Mesenchymal stem cell (in vitro differentiated cells and primary cell): ENCODE measurements at regions not wholly inside any gene's neighbourhood (a gene's known extent, or its start where the extent isn't known, plus 50 kb on each side); places are given as distances from the start of the nearest gene placed in this dataset.
"Not testable (repeated sequence)": the region's sequence is repeated elsewhere in the genome, so short reads cannot be mapped to it uniquely, and the experiment has no call there.

Source experiments
- DNase-seq: peaks from one replicate; pipeline ENCODE4 v3.0.0-alpha.2; 2013
- H2AFZ ChIP-seq: one replicate; pipeline ENCODE4 v1.6.1; 2013; ENCODE audit warnings: low read depth, mild to moderate bottlenecking, control low read depth, inconsistent platforms, low read length, moderate library complexity
- H2AK5ac ChIP-seq: 2 replicates; pipeline ENCODE4 v1.6.1; 2013; ENCODE audit warnings: low read length, moderate library complexity, mild to moderate bottlenecking, inconsistent platforms; ENCODE audit not compliant: severe bottlenecking
- H2BK120ac ChIP-seq: one replicate; pipeline ENCODE4 v1.6.1; 2013; ENCODE audit warnings: low read depth, mild to moderate bottlenecking, inconsistent platforms, low read length, moderate library complexity
- H2BK12ac ChIP-seq, 2 experiments: one replicate each; pipeline ENCODE4 v1.6.1; 2013; ENCODE audit warnings: inconsistent platforms in 2 of 2, low read length in 2 of 2, mild to moderate bottlenecking in 2 of 2, moderate library complexity in 2 of 2, control low read depth in 1 of 2
- H2BK15ac ChIP-seq: one replicate; pipeline ENCODE4 v1.6.1; 2013; ENCODE audit warnings: mild to moderate bottlenecking, low read depth, inconsistent platforms; ENCODE audit not compliant: poor library complexity, severe bottlenecking
- H2BK5ac ChIP-seq: 2 replicates; pipeline ENCODE4 v1.6.1; 2013; ENCODE audit warnings: low read depth, mild to moderate bottlenecking, low read length, control low read depth, inconsistent platforms; ENCODE audit not compliant: poor library complexity, severe bottlenecking
- H3K14ac ChIP-seq, 2 experiments: one replicate each; pipeline ENCODE4 v1.6.1; 2013; ENCODE audit warnings: inconsistent platforms in 2 of 2, low read length in 2 of 2, control low read depth in 1 of 2, mild to moderate bottlenecking in 1 of 2, moderate library complexity in 1 of 2
- H3K18ac ChIP-seq, 2 experiments: one replicate each; pipeline ENCODE4 v1.6.1; 2013; ENCODE audit warnings: inconsistent platforms in 2 of 2, low read length in 2 of 2, control low read depth in 1 of 2, low read depth in 1 of 2, mild to moderate bottlenecking in 1 of 2
- H3K23ac ChIP-seq, 2 experiments: one replicate each; pipeline ENCODE4 v1.6.1; 2013; ENCODE audit warnings: inconsistent platforms in 2 of 2, low read length in 2 of 2, mild to moderate bottlenecking in 2 of 2, moderate library complexity in 2 of 2, control low read depth in 1 of 2
- H3K27ac ChIP-seq: 2 replicates; pipeline ENCODE4 v1.5.1; 2013; ENCODE audit warnings: mild to moderate bottlenecking, moderate library complexity, low read length, control low read depth, inconsistent platforms; ENCODE audit not compliant: poor library complexity, severe bottlenecking
- H3K27me3 ChIP-seq, 2 experiments: 2 replicates each; pipeline versions ENCODE4 v1.6.1 to v1.7.0; 2013; ENCODE audit warnings: low read length in 2 of 2, mild to moderate bottlenecking in 2 of 2, moderate library complexity in 2 of 2, control low read depth in 1 of 2, inconsistent platforms in 1 of 2; ENCODE audit not compliant: control insufficient read depth in 1 of 2, insufficient read depth in 1 of 2
- H3K36me3 ChIP-seq, 2 experiments: 2 replicates each; pipeline versions ENCODE4 v1.6.1 to v1.7.0; 2013; ENCODE audit warnings: low read length in 2 of 2, control low read depth in 1 of 2, inconsistent platforms in 1 of 2, low read depth in 1 of 2, mild to moderate bottlenecking in 1 of 2; ENCODE audit not compliant: insufficient read depth in 2 of 2, control insufficient read depth in 1 of 2
- H3K4ac ChIP-seq, 2 experiments: one replicate each; pipeline ENCODE4 v1.6.1; 2013; ENCODE audit warnings: inconsistent platforms in 2 of 2, low read length in 2 of 2, mild to moderate bottlenecking in 2 of 2, moderate library complexity in 2 of 2, control low read depth in 1 of 2, low read depth in 1 of 2
- H3K4me1 ChIP-seq: 2 replicates; pipeline ENCODE4 v1.6.1; 2013; ENCODE audit warnings: low read depth, low read length, control low read depth; ENCODE audit not compliant: control insufficient read depth, insufficient read depth
- H3K4me2 ChIP-seq: 2 replicates; pipeline ENCODE4 v1.6.1; 2013; ENCODE audit warnings: low read length, mild to moderate bottlenecking, inconsistent platforms; ENCODE audit not compliant: poor library complexity, severe bottlenecking
- H3K4me3 ChIP-seq, 2 experiments: 2 replicates each; pipeline versions ENCODE4 v1.5.1 to v1.7.0; 2013; ENCODE audit warnings: low read length in 2 of 2, mild to moderate bottlenecking in 2 of 2, control low read depth in 1 of 2, low read depth in 1 of 2; ENCODE audit not compliant: insufficient read depth in 1 of 2
- H3K79me1 ChIP-seq: replicated peaks from 2 replicates; pipeline ENCODE4 v1.6.1; 2013; ENCODE audit warnings: mild to moderate bottlenecking, control low read depth, low read length, inconsistent platforms; ENCODE audit not compliant: poor library complexity, severe bottlenecking
- H3K9ac ChIP-seq: 2 replicates; pipeline ENCODE4 v1.7.0; 2013; ENCODE audit warnings: mild to moderate bottlenecking, low read length, moderate library complexity
- H3K9me3 ChIP-seq: 2 replicates; pipeline ENCODE4 v1.7.0; 2013; ENCODE audit warnings: mild to moderate bottlenecking, low read length; ENCODE audit not compliant: control insufficient read depth
- H4K8ac ChIP-seq: one replicate; pipeline ENCODE4 v1.6.1; 2013; ENCODE audit warnings: inconsistent platforms, mild to moderate bottlenecking, low read length, moderate library complexity
- H4K91ac ChIP-seq: one replicate; pipeline ENCODE4 v1.6.1; 2013; ENCODE audit warnings: mild to moderate bottlenecking, low read length, inconsistent platforms
- WGBS: methylation state at CpG from one replicate; pipeline ENCODE4 v1.1.7; 2013; ENCODE audit warnings: mixed read lengths; 5-methylcytosine and 5-hydroxymethylcytosine counted together

DNA sequence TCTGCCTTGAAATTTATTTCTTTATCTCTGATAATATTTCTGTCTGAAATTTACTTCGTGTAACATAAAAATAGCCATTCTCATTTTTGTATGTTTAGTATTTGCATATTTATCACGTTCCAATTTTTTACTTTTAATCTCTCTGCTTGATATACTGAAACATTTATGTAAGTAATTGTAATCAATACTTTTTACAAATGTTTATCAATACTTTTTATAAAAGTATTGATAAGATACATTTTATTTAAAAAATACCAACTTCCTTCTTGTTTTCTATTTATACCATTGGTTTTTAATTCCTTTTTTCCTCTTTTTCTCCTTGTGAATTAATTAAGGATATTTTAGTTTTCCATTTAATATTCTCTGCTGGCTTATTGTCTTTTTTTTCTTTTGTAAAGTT is 60.3 kb upstream of the TBL1XR1 start:
- no CpG with 5 or more reads among the region's 2 CpGs for WGBS
- H2BK12ac ChIP-seq, result no peak overlapping the region
- H3K9ac ChIP-seq, result no peak overlapping the region
- no peak overlapping the region for H4K91ac ChIP-seq
- H2AK5ac ChIP-seq, result no peak overlapping the region
- H3K23ac ChIP-seq, result no peak overlapping the region
- H3K4me2 ChIP-seq, result no peak overlapping the region
- H2BK15ac ChIP-seq, result no peak overlapping the region
- no peak overlapping the region for H3K18ac ChIP-seq
- no peaks in the 10 kb centered on the region for H3K79me1 ChIP-seq
- no peak overlapping the region for H2BK120ac ChIP-seq
- H2AFZ ChIP-seq, result no peak overlapping the region
- no peak for DNase-seq
- no peak overlapping the region for H2BK5ac ChIP-seq
- no peak overlapping the region for H3K4ac ChIP-seq
- no peaks in the 10 kb centered on the region for H3K9me3 ChIP-seq
- H3K36me3 ChIP-seq, result no peaks in the 10 kb centered on the region
- H3K4me1 ChIP-seq, result peaks cover 5% of the 10 kb centered on the region
- no peak overlapping the region for H4K8ac ChIP-seq
- no peaks in the 10 kb centered on the region for H3K27me3 ChIP-seq
- no peak overlapping the region for H3K27ac ChIP-seq
- H3K4me3 ChIP-seq, result no peak overlapping the region
- no peak overlapping the region for H3K14ac ChIP-seq

GRCh38 chr3:177262396-177262795 is 65.1 kb upstream of the TBL1XR1 start:
- Histone ChIP-seq H3K79me1 (no peaks in the 10 kb centered on the region), H3K27ac (peak overlapping the region; percentile 52), H3K23ac (no peak overlapping the region), H4K8ac (no peak overlapping the region), H3K18ac (no peak overlapping the region), H2BK5ac (no peak overlapping the region), H3K9me3 (no peaks in the 10 kb centered on the region), H3K4me2 (no peak overlapping the region), H2AFZ (no peak overlapping the region), H2AK5ac (no peak overlapping the region), H2BK120ac (no peak overlapping the region), H3K4me1 (peaks cover 9% of the 10 kb centered on the region), H3K4ac (no peak overlapping the region), H3K9ac (no peak overlapping the region), H2BK12ac (no peak overlapping the region), H3K36me3 (no peaks in the 10 kb centered on the region), H3K14ac (no peak overlapping the region), H3K27me3 (no peaks in the 10 kb centered on the region), H3K4me3 (no peak overlapping the region), H2BK15ac (no peak overlapping the region), H4K91ac (no peak overlapping the region)
- DNase-seq, result peak; percentile 18
- 67% methylated on average over 4 of the region's 5 CpGs for WGBS

DNA sequence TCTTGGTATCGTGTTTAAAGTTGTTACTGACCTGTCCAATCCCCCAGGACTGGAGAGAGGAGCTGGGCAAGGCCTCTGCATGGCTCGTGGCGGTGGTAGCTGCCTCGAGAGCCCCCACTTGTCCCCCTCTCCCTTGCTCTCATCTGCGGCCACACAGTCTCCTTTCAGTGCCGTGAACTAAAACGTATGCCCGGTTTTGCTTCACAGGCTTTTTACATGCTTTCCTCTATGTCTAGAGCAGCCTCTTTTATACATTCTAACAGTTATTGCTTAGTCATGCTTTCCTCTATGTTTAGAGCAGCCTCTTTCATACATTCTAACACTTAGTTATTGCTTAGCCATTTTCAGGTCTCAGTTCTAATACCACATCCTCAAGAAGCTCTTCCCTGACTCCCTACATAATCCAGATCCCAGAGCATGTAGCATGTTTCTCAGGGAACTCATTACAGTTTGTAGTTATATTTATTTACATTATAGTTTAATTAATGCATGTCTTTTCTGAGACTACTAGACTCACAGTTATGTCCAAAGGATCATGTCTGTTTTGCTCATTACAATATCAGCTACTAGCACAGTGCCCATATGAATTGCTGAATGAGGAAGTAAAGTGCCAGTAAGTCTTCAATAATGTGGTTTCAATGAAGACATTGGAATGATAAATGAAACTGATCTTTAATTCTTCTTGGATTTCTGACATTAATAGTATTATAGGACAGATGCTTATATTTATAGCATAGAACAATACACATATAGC is 66.5 kb upstream of the TBL1XR1 start:
- no peak overlapping the region for H3K4me3 ChIP-seq
- no peak overlapping the region for H3K9ac ChIP-seq
- H2BK12ac ChIP-seq, result peak overlapping the region; percentile 49 to 94
- peak overlapping the region; percentile 24 for H2BK5ac ChIP-seq
- WGBS, result 93% methylated on average over 8 of the region's 8 CpGs
- H2AK5ac ChIP-seq, result peak overlapping the region; percentile 69
- no peaks in the 10 kb centered on the region for H3K36me3 ChIP-seq
- H4K91ac ChIP-seq, result peak overlapping the region; percentile 34
- H3K23ac ChIP-seq, result peak overlapping the region in 1 of 2 experiments; percentile 59
- peak overlapping the region in 1 of 2 experiments; percentile 82 for H3K4ac ChIP-seq
- H3K27ac ChIP-seq, result peak overlapping the region; percentile 24
- H4K8ac ChIP-seq, result peak overlapping the region; percentile 35
- no peaks in the 10 kb centered on the region for H3K27me3 ChIP-seq
- DNase-seq, result peak; percentile 34
- H3K18ac ChIP-seq, result peak overlapping the region; percentile 52 to 82
- peaks cover 9% of the 10 kb centered on the region for H3K4me1 ChIP-seq
- H2BK15ac ChIP-seq, result peak overlapping the region; percentile 89
- H2BK120ac ChIP-seq, result no peak overlapping the region
- no peaks in the 10 kb centered on the region for H3K9me3 ChIP-seq
- peak overlapping the region in 1 of 2 experiments; percentile 81 for H3K14ac ChIP-seq
- H3K79me1 ChIP-seq, result no peaks in the 10 kb centered on the region
- peak overlapping the region; percentile 76 for H2AFZ ChIP-seq
- no peak overlapping the region for H3K4me2 ChIP-seq

DNA sequence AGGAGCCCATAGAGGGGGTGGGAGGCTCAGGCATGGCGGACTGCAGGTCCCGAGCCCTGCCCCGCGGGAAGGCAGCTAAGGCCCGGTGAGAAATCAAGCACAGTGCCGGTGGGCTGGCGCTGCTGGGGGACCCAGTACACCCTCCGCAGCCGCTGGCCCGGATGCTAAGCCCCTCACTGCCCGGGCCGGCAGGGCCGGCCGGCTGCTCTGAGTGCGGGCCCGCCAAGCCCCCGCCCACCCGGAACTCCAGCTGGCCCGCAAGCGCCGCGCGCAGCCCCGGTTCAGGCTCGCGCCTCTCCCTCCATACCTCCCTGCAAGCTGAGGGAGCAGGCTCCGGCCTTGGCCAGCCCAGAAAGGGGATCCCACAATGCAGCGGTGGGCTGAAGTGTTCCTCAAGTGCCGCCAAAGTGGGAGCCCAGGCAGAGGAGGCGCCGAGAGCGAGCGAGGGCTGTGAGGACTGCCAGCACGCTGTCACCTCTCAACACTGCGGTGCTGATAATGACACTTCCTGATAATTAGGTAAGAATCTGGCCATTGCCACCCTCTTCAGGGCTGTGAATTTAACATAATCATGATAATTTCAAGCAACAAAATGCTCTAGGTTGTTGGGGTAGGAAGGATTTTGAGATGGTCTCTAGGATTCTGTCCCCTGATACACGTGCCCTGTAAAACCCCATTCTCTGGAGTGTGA is 74.7 kb upstream of the TBL1XR1 start:
- not testable (repeated sequence) for H3K27me3 ChIP-seq, H3K18ac ChIP-seq, H2BK5ac ChIP-seq, H3K27ac ChIP-seq, H3K4me3 ChIP-seq, H3K14ac ChIP-seq, H2BK15ac ChIP-seq, H2AK5ac ChIP-seq, H4K8ac ChIP-seq, H4K91ac ChIP-seq, H3K9ac ChIP-seq, H3K79me1 ChIP-seq, H3K4ac ChIP-seq, H2BK120ac ChIP-seq, DNase-seq, H2BK12ac ChIP-seq, H3K4me2 ChIP-seq, H3K9me3 ChIP-seq, H2AFZ ChIP-seq, H3K4me1 ChIP-seq, H3K23ac ChIP-seq, H3K36me3 ChIP-seq
- 98% methylated on average over 26 of the region's 36 CpGs for WGBS
